Astrocyte (in vitro differentiated cells and primary cell): ENCODE measurements at regions not wholly inside any gene's neighbourhood (a gene's known extent, or its start where the extent isn't known, plus 50 kb on each side); places are given as distances from the start of the nearest gene placed in this dataset.

Experiments
- DNase-seq: peaks from one replicate; pipeline ENCODE4 v3.0.0-alpha.2; 2010; ENCODE audit warnings: low read depth
- FAIRE-seq: peaks from 2 replicates; lab custom pipeline; 2011; peaks lifted over from hg19 to GRCh38; lab: Jason Lieb, UNC
- H2AFZ ChIP-seq: 2 replicates; pipeline ENCODE4 v1.6.0; 2012; ENCODE audit warnings: low read depth, low read length, inconsistent platforms
- H3K27ac ChIP-seq: 2 replicates; pipeline ENCODE4 v1.5.1; 2011; ENCODE audit warnings: low read depth, low read length, inconsistent platforms
- H3K27me3 ChIP-seq: 2 replicates; pipeline ENCODE4 v1.6.0; 2011; ENCODE audit warnings: low read length, inconsistent platforms; ENCODE audit not compliant: insufficient read depth
- H3K36me3 ChIP-seq: 2 replicates; pipeline ENCODE4 v1.5.1; 2011; ENCODE audit warnings: low read length, inconsistent platforms; ENCODE audit not compliant: insufficient read depth
- H3K4me1 ChIP-seq: 2 replicates; pipeline ENCODE4 v1.5.1; 2011; ENCODE audit warnings: low read length, inconsistent platforms; ENCODE audit not compliant: insufficient read depth
- H3K4me2 ChIP-seq: 2 replicates; pipeline ENCODE4 v1.6.0; 2012; ENCODE audit warnings: low read length, inconsistent platforms
- H3K4me3 ChIP-seq: 2 replicates; pipeline ENCODE4 v1.5.1; 2011; ENCODE audit warnings: low read depth, mild to moderate bottlenecking, low read length, inconsistent platforms; ENCODE audit not compliant: insufficient read depth
- H3K79me2 ChIP-seq: 2 replicates; pipeline ENCODE4 v1.6.0; 2012; ENCODE audit warnings: mild to moderate bottlenecking, low read length, inconsistent platforms; ENCODE audit not compliant: insufficient read depth
- H3K9ac ChIP-seq: 2 replicates; pipeline ENCODE4 v1.6.0; 2012; ENCODE audit warnings: mild to moderate bottlenecking, low read length, inconsistent platforms
- H3K9me3 ChIP-seq: 2 replicates; pipeline ENCODE4 v1.5.1; 2012; ENCODE audit warnings: low read depth, mild to moderate bottlenecking, low read length, inconsistent platforms; ENCODE audit not compliant: insufficient read depth
- H4K20me1 ChIP-seq: 2 replicates; pipeline ENCODE4 v1.6.0; 2012; ENCODE audit warnings: low read length, inconsistent platforms; ENCODE audit not compliant: insufficient read depth
- H3K27ac Mint-ChIP-seq: one replicate; pipeline ENCODE4 v1.8.0; 2021; ENCODE audit warnings: mild to moderate bottlenecking, mixed read lengths; ENCODE audit not compliant: unreplicated experiment
- H3K27me3 Mint-ChIP-seq: one replicate; pipeline ENCODE4 v1.8.0; 2021; ENCODE audit warnings: low read depth, mixed read lengths; ENCODE audit not compliant: unreplicated experiment
- H3K36me3 Mint-ChIP-seq: one replicate; pipeline ENCODE4 v1.8.0; 2021; ENCODE audit warnings: low read depth, mixed read lengths; ENCODE audit not compliant: unreplicated experiment
- H3K4me1 Mint-ChIP-seq: one replicate; pipeline ENCODE4 v1.8.0; 2021; ENCODE audit warnings: low read depth, mixed read lengths; ENCODE audit not compliant: unreplicated experiment
- H3K4me3 Mint-ChIP-seq: one replicate; pipeline ENCODE4 v1.8.0; 2021; ENCODE audit warnings: mild to moderate bottlenecking, moderate library complexity, mixed read lengths; ENCODE audit not compliant: unreplicated experiment
- H3K9me3 Mint-ChIP-seq: one replicate; pipeline ENCODE4 v1.8.0; 2021; ENCODE audit warnings: mild to moderate bottlenecking, mixed read lengths; ENCODE audit not compliant: unreplicated experiment
- CTCF ChIP-seq: IDR thresholded peaks from 2 replicates; pipeline ENCODE4 v1.5.1; 2011; ENCODE audit warnings: low read depth, mild to moderate bottlenecking, inconsistent platforms, low read length, moderate library complexity; ENCODE audit not compliant: insufficient read depth
- EZH2 ChIP-seq: IDR thresholded peaks from 2 replicates; pipeline ENCODE4 v1.6.1; 2012; ENCODE audit warnings: mild to moderate bottlenecking, low read length, inconsistent platforms; ENCODE audit not compliant: insufficient read depth

GRCh38 chr7:84379446-84379845, 184.9 kb upstream of the SEMA3A start:
- no peak for FAIRE-seq
- no peak for DNase-seq
- H3K4me2 ChIP-seq: no peak overlapping the region
- no peak overlapping the region for H3K4me3 ChIP-seq
- no peak overlapping the region for H2AFZ ChIP-seq
- no peaks in the 10 kb centered on the region for H3K4me1 ChIP-seq
- Mint-ChIP-seq H3K4me1 (no peaks in the 10 kb centered on the region), H3K27ac (no peak overlapping the region), H3K27me3 (no peaks in the 10 kb centered on the region), H3K9me3 (no peaks in the 10 kb centered on the region), H3K4me3 (no peak overlapping the region), H3K36me3 (no peaks in the 10 kb centered on the region)
- H3K36me3 ChIP-seq: no peaks in the 10 kb centered on the region
- H3K79me2 ChIP-seq: no peaks in the 10 kb centered on the region
- no peak overlapping the region for H3K27ac ChIP-seq
- TF ChIP-seq CTCF (no peak), EZH2 (no peak)
- no peaks in the 10 kb centered on the region for H3K9me3 ChIP-seq
- H3K27me3 ChIP-seq: no peaks in the 10 kb centered on the region
- H4K20me1 ChIP-seq: no peaks in the 10 kb centered on the region
- no peak overlapping the region for H3K9ac ChIP-seq

GRCh38 chr7:84372712-84373111, 178.1 kb upstream of the SEMA3A start:
- no peaks in the 10 kb centered on the region for H3K36me3 Mint-ChIP-seq
- FAIRE-seq: peak; percentile 75
- H3K27me3 ChIP-seq: no peaks in the 10 kb centered on the region
- no peaks in the 10 kb centered on the region for H3K9me3 Mint-ChIP-seq
- H3K27ac Mint-ChIP-seq: peak overlapping the region; percentile 62
- peaks cover 13% of the 10 kb centered on the region for H3K4me1 ChIP-seq
- peak overlapping the region; percentile 79 for H3K4me2 ChIP-seq
- no peaks in the 10 kb centered on the region for H3K36me3 ChIP-seq
- no peaks in the 10 kb centered on the region for H4K20me1 ChIP-seq
- H3K4me1 Mint-ChIP-seq: peaks cover 11% of the 10 kb centered on the region
- peak overlapping the region; percentile 94 for H3K27ac ChIP-seq
- H3K27me3 Mint-ChIP-seq: no peaks in the 10 kb centered on the region
- H3K9ac ChIP-seq: peak overlapping the region; percentile 19
- no peak overlapping the region for H3K4me3 ChIP-seq
- H3K9me3 ChIP-seq: no peaks in the 10 kb centered on the region
- H2AFZ ChIP-seq: no peak overlapping the region
- TF ChIP-seq EZH2 (no peak), CTCF (no peak)
- no peak overlapping the region for H3K4me3 Mint-ChIP-seq
- peak; percentile 26 for DNase-seq
- H3K79me2 ChIP-seq: peaks cover 7% of the 10 kb centered on the region

GRCh38 chr7:84372155-84372621, 177.6 kb upstream of the SEMA3A start:
- Histone ChIP-seq H3K27ac (peak overlapping the region; percentile 94), H2AFZ (peak overlapping the region; percentile 48), H3K9ac (peak overlapping the region; percentile 72), H3K79me2 (peaks cover 7% of the 10 kb centered on the region), H3K4me2 (peak overlapping the region; percentile 79), H3K9me3 (no peaks in the 10 kb centered on the region), H3K36me3 (no peaks in the 10 kb centered on the region), H3K4me1 (peaks cover 13% of the 10 kb centered on the region), H4K20me1 (no peaks in the 10 kb centered on the region), H3K4me3 (peak overlapping the region; percentile 45), H3K27me3 (no peaks in the 10 kb centered on the region)
- H3K9me3 Mint-ChIP-seq: no peaks in the 10 kb centered on the region
- peak overlapping the region; percentile 1 for H3K27ac Mint-ChIP-seq
- FAIRE-seq (peak; percentile 87), DNase-seq (peak; percentile 99)
- TF ChIP-seq CTCF (no peak), EZH2 (no peak)
- no peak overlapping the region for H3K4me3 Mint-ChIP-seq
- no peaks in the 10 kb centered on the region for H3K27me3 Mint-ChIP-seq
- peaks cover 11% of the 10 kb centered on the region for H3K4me1 Mint-ChIP-seq
- no peaks in the 10 kb centered on the region for H3K36me3 Mint-ChIP-seq
